Right atrium auricular region (tissue), 2 donors: ENCODE measurements at regions not wholly inside any gene's neighbourhood (a gene's known extent, or its start where the extent isn't known, plus 50 kb on each side); places are given as distances from the start of the nearest gene placed in this dataset.

ENCODE experiments used
- DNase-seq: peaks from one replicate; pipeline ENCODE4 v3.0.0-alpha.2; 2019; ENCODE audit warnings: low spot score
- H3K27ac ChIP-seq, 2 donors: fragments of 200-600 bp; sonication (generic); 1 replicate in 1 of 2; 2 replicates in 1 of 2; pipeline ENCODE4 v1.5.1; 2016 to 2019
- H3K27me3 ChIP-seq, 2 donors: fragments of 200-600 bp; sonication (generic); one replicate each; pipeline versions ENCODE4 v1.5.1 to v1.6.0; 2017 to 2019
- H3K36me3 ChIP-seq: fragments of 200-600 bp; sonication (generic); one replicate; pipeline ENCODE4 v1.5.1; 2016
- H3K4me1 ChIP-seq, 2 donors: fragments of 200-600 bp; sonication (generic); one replicate each; pipeline versions ENCODE4 v1.5.1 to v1.6.0; 2017 to 2019
- H3K4me3 ChIP-seq, 2 donors: fragments of 200-600 bp; sonication (generic); 1 replicate in 1 of 2; 2 replicates in 1 of 2; pipeline ENCODE4 v1.5.1; 2017 to 2019; ENCODE audit warnings: mild to moderate bottlenecking in 1 of 2, moderate library complexity in 1 of 2
- H3K9me3 ChIP-seq, 2 donors: fragments of 200-600 bp; sonication (generic); one replicate each; pipeline ENCODE4 v1.5.1; 2019
- TF ChIP-seq, protein P1 (sequence below), 2 donors: fragments of 200-600 bp; sonication (generic); IDR thresholded peaks; one replicate each; pipeline ENCODE4 v1.5.1; 2019; ENCODE audit warnings: antibody characterized with exemption in 2 of 2

DNA sequence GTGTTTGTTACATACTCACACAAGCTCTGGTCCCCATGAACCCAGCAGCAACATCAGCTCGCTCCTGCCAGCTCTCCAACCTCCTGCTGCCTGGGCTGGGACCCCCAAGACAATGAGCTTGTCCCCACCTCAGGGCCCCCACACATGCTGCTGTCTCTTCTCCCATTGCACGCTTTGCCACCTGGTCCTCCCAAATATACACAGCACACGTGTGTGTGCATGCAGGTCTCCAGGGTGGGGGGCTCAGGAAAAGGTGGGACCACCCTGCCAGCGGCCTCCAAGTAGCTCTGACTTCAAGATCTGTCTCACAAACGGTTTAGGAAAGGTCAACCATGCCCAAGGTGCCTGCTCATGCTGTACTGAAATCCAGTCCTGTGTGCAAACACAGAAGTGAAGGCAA, 68.1 kb upstream of the CCND1 start:
- TF ChIP-seq, protein P1, sequence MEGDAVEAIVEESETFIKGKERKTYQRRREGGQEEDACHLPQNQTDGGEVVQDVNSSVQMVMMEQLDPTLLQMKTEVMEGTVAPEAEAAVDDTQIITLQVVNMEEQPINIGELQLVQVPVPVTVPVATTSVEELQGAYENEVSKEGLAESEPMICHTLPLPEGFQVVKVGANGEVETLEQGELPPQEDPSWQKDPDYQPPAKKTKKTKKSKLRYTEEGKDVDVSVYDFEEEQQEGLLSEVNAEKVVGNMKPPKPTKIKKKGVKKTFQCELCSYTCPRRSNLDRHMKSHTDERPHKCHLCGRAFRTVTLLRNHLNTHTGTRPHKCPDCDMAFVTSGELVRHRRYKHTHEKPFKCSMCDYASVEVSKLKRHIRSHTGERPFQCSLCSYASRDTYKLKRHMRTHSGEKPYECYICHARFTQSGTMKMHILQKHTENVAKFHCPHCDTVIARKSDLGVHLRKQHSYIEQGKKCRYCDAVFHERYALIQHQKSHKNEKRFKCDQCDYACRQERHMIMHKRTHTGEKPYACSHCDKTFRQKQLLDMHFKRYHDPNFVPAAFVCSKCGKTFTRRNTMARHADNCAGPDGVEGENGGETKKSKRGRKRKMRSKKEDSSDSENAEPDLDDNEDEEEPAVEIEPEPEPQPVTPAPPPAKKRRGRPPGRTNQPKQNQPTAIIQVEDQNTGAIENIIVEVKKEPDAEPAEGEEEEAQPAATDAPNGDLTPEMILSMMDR (IDR thresholded peaks at IDR 0.05), result no peak
- H3K9me3 ChIP-seq, result no peaks in the 10 kb centered on the region
- no peaks in the 10 kb centered on the region for H3K27me3 ChIP-seq
- H3K4me3 ChIP-seq, result no peak overlapping the region
- no peaks in the 10 kb centered on the region for H3K36me3 ChIP-seq
- H3K4me1 ChIP-seq, result peaks cover 0 to 7% of the 10 kb centered on the region in 2 donors
- no peak overlapping the region for H3K27ac ChIP-seq
- peak; percentile 32 for DNase-seq

DNA sequence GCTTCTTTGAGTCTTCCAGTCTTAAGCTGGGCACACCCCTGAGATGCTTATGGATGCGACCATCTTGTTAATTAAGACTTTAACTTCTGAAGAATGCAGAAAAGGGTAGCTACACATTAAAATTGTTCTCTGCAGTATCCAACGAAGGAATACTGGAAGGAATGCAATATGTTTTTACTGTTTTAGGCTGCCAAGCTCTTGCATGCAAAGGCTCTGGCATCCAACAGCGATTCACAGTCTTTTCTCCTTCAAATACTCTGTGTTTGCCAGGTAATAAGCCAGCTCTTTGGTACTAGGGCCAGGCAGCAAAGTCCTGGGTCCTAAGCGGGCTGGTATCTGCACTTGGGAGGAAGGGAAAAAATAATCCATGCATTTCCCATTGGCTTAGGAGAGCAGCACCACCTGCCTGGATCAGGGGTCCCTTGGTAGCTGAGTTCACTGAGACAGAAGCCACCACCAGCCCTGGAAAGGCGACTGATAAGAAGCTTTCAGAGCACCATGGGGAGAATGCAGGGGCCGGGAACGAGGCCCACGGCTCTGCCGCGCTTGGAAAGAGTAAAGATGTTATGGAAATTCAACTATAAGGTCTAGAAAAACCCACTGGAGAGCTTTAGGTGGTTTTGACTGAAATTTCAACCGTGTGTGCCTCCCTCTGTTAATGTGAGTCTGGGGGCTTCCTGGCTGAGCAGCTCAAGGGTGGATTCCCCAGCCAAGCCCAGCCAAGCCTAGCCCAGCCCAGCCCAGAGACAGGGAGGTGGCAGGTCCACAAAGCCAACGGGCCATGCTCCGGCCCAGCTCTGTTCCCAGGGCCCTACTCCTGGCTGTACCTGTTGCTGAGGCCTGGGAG, 67.0 kb upstream of the CCND1 start:
- TF ChIP-seq, protein P1 (IDR thresholded peaks at IDR 0.05), result no peak
- H3K27me3 ChIP-seq, result no peaks in the 10 kb centered on the region
- no peak for DNase-seq
- no peak overlapping the region for H3K4me3 ChIP-seq
- no peaks in the 10 kb centered on the region for H3K9me3 ChIP-seq
- no peaks in the 10 kb centered on the region for H3K36me3 ChIP-seq
- no peak overlapping the region for H3K27ac ChIP-seq
- peaks cover 0 to 7% of the 10 kb centered on the region in 2 donors for H3K4me1 ChIP-seq

DNA sequence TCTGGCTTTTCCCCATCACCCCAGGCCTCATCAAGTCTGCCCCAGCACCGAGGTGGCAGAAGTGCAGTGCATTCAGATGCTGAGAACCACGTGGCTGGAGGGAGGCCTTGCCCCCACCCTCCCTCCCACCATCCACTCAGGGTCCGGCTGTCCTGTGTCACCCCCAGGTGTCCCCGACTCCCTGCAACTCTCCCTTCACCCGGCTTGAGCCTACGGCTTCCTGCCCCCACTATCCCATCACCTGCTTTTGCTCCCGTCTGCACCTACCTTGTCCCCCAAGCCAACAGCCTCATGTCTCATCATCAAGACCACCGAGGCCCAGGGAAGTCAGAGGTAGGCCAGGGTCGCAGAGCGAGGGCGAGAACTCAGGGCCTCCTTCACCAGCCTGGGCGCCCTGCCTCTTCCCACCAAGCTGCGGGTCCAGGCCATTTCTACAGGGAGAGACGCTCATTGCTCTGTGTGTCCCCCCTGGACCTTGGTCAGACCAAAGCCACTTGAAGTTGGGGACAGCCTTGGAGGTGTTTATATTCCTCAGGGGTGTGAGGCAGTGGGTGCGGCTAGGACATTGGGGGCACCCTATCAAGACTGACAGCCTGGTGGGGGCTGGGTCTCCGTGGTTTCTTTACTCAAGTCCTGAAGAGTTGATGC, 66.2 kb upstream of the CCND1 start:
- Histone ChIP-seq H3K4me3 (no peak overlapping the region), H3K9me3 (no peaks in the 10 kb centered on the region), H3K4me1 (peaks cover 0 to 7% of the 10 kb centered on the region in 2 donors), H3K27me3 (no peaks in the 10 kb centered on the region), H3K36me3 (no peaks in the 10 kb centered on the region), H3K27ac (no peak overlapping the region)
- TF ChIP-seq, protein P1 (IDR thresholded peaks at IDR 0.05), result no peak
- no peak for DNase-seq

DNA sequence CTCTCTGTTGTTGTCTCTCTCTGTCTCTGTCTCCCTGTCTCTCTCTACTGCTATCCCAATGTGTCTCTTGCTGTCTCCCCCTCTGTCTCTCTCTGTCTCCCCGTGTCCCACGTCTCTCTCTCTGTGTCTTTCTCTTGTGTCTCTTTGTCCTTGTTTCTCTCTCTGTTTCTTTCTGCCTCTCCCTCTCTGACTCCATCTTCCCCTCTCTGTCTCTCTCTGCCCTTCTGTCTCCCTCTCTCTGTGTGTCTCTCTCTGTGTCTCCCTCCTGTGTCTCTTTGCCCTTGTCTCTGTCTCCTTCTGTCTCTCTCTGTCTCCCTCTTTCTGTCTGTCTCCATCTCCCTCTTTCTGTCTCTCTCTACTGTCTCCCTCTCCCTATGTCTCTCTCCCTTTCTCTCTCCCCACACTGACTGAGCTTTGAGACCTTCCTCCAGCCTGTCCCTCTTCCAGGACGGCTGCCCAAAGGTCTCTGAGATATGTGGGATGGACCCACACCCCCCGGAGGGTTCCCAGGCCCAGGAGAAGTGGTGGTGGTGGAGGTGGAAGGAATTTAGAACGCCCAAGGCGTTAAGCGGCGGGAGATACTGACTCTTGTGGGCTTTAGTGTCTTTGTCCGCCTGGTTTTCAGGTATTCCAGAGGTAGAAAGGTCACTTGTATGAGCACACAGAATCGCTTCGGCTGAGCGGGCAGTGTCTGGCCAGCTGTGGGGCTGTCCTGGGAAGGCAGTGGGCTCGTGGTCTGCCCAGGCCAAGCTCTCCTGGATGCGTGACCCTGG, 65.5 kb upstream of the CCND1 start:
- DNase-seq, result no peak
- Histone ChIP-seq H3K27me3 (no peaks in the 10 kb centered on the region), H3K4me1 (peaks cover 0 to 7% of the 10 kb centered on the region in 2 donors), H3K27ac (no peak overlapping the region), H3K36me3 (no peaks in the 10 kb centered on the region), H3K9me3 (no peaks in the 10 kb centered on the region), H3K4me3 (no peak overlapping the region)
- TF ChIP-seq, protein P1 (IDR thresholded peaks at IDR 0.05), result no peak

DNA sequence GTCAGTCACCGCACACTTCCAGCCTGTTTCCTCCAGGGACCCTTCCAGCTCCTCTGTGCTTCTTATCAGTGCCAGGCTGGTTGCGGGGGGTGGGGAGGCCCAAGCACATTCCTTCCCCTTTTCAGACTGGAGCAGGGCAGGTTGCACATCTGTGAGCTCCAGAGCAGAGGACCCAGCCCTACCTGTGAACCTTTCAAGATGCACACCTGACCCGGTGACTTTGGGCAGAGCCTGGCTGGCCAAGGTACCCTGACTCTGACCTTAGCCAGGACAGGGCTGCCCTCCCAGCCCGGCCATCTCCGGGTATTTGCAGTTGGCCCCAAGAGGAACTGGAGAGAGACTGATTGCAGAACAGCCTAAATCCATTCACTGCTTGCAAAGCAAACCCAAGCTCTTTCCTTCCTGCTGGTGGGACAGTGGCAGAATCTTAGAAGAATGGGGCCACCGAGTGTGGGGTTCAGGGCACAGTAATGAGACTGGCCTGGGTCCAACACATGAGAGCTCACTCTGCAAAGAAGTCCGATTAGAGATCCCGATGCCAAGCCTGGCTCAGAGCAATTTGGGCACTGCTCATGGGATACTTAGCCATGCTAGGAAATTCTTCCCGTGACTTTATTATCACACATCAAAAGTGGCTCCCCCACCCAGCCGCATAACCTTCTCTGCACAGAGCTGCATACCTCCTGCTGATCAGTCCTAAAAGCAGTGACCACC, 64.7 kb upstream of the CCND1 start:
- H3K9me3 ChIP-seq, result no peaks in the 10 kb centered on the region
- no peak overlapping the region for H3K27ac ChIP-seq
- TF ChIP-seq, protein P1 (IDR thresholded peaks at IDR 0.05), result no peak
- no peak for DNase-seq
- peaks cover 0 to 7% of the 10 kb centered on the region in 2 donors for H3K4me1 ChIP-seq
- H3K36me3 ChIP-seq, result no peaks in the 10 kb centered on the region
- no peaks in the 10 kb centered on the region for H3K27me3 ChIP-seq
- H3K4me3 ChIP-seq, result no peak overlapping the region
